Fibroblast of skin of left biceps (primary cell): ENCODE measurements at regions not wholly inside any gene's neighbourhood (a gene's known extent, or its start where the extent isn't known, plus 50 kb on each side); places are given as distances from the start of the nearest gene placed in this dataset.
A peak's percentile ranks its signal among the peaks of the same experiment; 100 is the strongest.
"Not testable (repeated sequence)": the region's sequence is repeated elsewhere in the genome, so short reads cannot be mapped to it uniquely, and the experiment has no call there.

Experiments used
- DNase-seq, 2 experiments: peaks; one replicate each; pipeline ENCODE4 v3.0.0-alpha.2; 2013; ENCODE audit warnings: low read depth in 2 of 2

- no peak for DNase-seq
Observed at GRCh38 chr21:28016571-28016970, 976.1 kb downstream of the LTN1 start.

- DNase-seq = not testable (repeated sequence)
Observed at GRCh38 chr21:28013123-28013522, 979.6 kb downstream of the LTN1 start.

- DNase-seq = not testable (repeated sequence)
Observed at GRCh38 chr21:28011970-28012369, 980.7 kb downstream of the LTN1 start.

DNA sequence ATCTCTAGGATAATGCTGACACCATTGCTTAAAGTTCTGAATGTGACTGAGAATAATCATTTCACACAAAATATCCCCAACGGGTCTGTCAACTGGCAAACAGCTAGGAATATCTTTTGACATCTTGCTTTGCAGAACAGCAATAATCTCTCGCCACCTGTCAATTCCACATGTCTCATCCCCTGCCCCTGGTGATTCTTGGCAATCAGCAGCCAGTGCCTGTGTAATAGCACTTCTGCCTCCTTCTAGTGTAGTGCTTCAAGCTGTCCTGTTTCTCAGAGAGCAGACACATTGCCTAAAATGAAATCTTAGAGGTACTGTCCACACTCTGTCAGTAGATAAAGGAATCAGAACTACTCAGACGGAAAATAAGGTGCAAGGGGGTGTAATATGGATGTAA is 984.4 kb downstream of the LTN1 start:
- DNase-seq = not testable (repeated sequence)

- DNase-seq = not testable (repeated sequence)
Observed at GRCh38 chr21:28003627-28004026, 989.0 kb downstream of the LTN1 start.

DNA sequence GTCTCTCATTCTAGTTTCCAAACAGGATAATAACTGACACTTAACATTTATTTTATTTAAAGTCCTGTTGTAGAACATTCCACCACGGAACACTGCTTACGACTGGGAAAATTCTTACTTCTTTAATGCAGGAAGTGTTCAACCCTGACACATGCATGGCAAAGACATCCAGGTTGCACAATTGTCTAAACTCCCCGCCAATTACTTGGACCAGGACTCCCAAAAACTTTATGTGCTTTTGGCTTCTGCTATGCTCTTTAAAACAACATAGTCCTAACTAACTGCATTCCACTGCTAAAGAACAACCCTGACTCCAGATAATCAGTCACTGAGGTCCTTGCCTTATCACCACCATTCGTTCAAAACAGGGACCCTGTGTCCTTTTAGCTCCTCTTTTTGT is 995.8 kb downstream of the LTN1 start:
- DNase-seq = not testable (repeated sequence)

DNA sequence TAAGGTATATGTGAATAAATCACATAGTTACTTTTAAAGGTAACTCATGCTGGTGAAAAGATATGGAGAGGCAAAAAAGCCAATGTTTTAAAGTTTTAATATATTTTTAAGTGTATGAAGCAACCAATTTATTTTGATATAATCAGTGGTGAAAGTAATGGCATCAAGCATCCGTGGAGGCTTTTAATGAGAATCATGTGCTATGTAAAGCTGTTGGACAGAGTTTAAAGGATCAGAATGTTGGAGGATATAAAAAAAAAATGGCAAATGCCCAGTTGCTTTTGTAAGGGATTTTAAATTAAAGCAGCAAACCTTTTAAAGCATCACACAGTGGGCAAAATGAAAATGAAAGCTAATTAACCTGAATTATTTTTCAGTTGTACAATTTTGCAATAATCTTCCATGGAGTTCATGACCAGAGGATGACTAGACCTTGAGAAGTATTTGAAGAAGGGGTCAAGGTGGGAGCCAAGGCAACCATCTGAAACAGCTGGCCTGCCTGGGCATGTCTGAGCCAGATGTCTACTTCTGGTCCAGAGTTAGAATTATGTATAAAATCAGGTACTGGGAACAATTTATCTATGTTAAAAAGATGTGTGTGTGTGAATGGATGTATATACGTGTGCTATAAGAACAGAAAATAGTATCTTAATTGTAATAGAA is 1007.9 kb downstream of the LTN1 start:
- not testable (repeated sequence) for DNase-seq

- not testable (repeated sequence) for DNase-seq
Observed at GRCh38 chr21:27979446-27979845, 1012.6 kb upstream of the ADAMTS5 start.

GRCh38 chr21:27975514-27975913 is 1008.6 kb upstream of the ADAMTS5 start:
- DNase-seq = no peak

- not testable (repeated sequence) for DNase-seq
Observed at GRCh38 chr21:27974152-27974551, 1007.3 kb upstream of the ADAMTS5 start.

DNA sequence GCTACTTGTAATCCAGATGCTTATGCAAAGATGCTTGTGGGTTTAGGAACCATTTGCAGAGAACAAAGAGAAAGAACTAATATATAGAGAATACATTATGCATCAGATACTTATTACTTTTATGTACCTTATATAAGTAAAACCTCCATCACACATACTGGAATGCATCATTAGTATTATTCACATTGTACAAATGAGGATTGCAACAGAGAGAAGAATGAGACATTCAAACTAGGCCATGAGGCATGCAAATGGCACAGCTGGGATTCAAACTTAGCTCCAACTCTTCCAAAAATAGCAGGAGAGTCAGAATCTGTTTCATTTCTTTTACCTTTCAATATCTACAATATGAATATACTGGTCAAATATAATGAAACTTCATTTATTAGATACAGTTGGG is 1001.4 kb upstream of the ADAMTS5 start:
- DNase-seq = peak in 1 of 2 experiments; percentile 9

DNA sequence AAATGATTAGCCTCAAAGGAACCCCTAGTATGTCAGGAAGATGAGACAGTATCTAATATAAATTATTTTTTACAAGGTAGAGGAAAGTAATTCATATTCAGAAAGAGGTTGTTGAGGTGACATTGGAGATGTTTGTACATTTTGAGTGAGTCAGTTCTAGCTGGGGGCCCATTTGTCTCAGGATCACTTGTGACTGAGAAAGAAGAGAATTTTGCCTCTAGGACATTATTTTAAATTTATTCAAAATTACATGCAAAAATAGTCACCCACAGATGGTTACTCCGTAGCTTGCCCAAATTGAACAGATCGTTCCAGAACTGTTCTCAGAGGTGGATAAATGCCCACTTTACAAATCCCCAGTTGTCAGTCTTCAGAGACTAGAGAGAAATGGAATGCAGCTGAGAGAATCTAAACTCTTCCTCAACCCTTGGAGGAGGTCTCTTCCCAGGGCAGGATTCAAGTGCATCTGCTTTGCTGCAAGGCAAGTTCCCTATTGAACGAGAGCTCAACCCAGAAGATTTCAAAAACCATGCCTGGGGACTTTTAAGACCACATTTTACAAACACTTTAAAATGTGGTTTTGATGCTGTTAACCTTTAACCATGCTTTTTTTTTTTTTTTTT is 987.8 kb upstream of the ADAMTS5 start:
- no peak for DNase-seq

- DNase-seq = no peak
Observed at GRCh38 chr21:27953340-27954045, 986.6 kb upstream of the ADAMTS5 start.

- DNase-seq = not testable (repeated sequence)
Observed at GRCh38 chr21:27949093-27949492, 982.2 kb upstream of the ADAMTS5 start.

DNA sequence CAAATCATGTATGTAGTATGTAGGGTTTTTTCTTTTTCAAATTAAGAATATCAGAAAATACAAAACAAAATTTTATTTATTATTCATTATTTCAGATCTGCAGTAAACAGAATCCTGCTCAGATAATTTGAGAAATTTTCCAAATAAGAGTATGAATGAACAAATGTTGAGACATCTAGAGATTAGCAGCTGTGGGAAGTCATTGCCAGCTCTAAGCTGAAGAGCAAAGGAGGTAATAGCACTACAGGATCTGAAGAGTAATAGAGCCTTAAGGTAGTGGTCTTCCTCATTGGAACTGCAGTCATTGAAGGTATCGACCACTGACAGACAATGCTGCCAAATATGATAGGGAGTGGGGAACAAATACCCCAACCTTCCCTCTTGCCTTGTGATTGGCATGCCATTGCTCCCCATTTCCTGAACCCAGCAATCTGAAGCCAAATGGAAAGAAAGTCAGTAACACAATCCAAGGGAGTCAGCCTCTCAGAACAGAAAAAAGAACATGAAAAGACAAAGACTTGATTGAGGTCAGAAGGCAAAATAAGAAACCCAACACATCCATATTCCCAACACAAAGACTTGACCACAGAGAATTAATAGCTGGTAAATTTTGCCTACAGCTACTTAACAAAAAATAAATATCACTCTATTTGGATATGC is 963.4 kb upstream of the ADAMTS5 start:
- not testable (repeated sequence) for DNase-seq

DNA sequence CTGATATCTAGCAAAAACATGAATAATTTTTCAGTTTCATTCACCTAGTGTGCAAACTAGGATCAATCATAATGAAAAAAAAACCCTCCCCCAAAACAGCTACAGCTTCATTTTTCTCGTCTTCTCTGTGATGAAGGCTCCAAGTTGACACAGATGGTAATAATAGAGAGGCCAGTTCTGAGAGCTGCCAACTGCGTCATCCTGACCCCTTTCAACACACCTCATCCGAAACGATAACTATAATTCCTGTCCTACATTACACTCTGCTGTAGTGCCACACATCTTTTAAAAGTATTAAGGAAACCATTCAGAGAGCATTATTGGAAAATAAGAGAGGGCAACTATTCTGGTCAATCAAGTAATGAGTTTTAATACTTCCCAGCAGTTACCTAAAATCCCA is 962.3 kb upstream of the ADAMTS5 start:
- peak; percentile 32 to 40 for DNase-seq

GRCh38 chr21:27928534-27929115 is 961.7 kb upstream of the ADAMTS5 start:
- peak; percentile 81 to 82 for DNase-seq

DNA sequence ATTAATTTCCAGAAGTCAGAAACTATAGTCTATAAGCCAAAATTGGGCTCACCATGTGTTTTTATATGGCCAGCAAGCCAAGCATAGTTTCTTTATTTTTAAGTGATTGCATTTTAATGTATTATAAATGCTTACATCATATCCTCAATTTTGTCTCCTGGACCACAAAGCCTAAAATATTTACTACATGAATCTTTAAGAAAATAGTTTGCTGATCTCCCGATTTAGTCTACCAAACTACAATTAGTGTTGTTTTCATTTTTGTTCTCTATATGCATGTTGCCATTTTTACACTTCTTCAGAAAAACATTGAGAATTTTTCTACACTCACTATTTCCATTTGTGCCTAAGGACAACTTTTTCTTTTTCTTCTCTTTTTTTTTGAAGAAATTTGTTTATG is 954.5 kb upstream of the ADAMTS5 start:
- DNase-seq = not testable (repeated sequence)

DNA sequence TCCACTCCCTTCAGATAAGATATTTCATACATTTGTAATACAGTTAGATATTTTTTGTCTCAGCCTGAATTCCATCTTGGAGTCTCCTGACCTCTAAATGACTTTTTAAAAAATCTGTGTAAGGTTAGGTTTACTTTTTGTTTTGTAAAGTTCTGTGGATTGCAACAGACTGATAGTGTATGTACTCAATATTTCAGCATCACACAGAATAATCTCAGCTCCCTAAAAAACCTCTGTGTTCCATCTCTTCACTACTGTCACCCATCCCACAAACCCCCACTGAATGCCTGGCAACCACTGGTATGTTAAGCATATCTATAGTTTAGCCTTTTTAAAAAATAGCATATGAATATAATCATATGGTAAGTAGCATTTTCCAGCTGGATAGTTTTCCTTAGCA is 951.1 kb upstream of the ADAMTS5 start:
- DNase-seq = peak in 1 of 2 experiments; percentile 26

DNA sequence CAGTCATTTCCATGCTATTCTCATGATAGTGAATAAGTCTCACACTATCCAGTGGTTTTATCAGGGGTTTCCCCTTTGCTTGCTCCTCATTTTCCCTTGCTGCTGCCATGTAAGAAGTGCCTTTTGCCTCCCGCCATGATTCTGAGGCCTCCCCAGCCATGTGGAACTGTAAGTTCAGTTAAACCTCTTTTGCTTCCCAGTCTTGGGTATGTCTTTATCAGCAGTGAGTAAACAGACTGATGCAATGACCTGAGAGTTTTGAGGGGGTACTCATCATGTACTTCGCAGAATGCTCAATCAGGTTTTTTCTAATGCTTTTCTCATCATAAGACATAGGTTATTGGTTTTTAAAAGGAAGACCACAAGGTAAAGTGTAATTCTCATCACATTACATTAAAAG is 949.4 kb upstream of the ADAMTS5 start:
- not testable (repeated sequence) for DNase-seq

GRCh38 chr21:27912133-27912532 is 945.2 kb upstream of the ADAMTS5 start:
- DNase-seq = not testable (repeated sequence)

DNA sequence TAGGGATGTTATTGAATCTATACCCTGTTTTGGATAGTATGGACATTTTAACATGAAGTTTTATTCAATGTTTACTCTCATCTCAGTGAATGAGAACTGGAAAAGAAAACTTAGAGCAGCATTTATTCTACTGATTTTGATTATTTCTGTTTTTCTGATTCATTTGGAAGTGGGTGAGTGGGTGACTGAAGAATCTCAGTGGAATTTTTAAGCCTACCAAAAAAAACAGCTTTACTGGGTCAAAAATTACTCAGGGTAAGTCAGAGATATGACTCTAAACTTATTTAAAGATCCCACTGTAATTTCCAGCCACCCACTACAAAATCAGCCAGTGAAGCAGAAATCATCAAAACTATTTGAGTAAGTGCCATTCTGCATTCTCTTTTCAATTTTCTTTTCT is 942.6 kb upstream of the ADAMTS5 start:
- DNase-seq = not testable (repeated sequence)
